Loucy (cell line): ENCODE measurements at regions not wholly inside any gene's neighbourhood (a gene's known extent, or its start where the extent isn't known, plus 50 kb on each side); places are given as distances from the start of the nearest gene placed in this dataset.

Experiments used
- CTCF ChIP-seq: fragments of 200-600 bp; sonication (generic); conservative IDR thresholded peaks from 2 replicates; pipeline ENCODE4 v1.5.1; 2014; ENCODE audit warnings: mild to moderate bottlenecking, antibody characterized with exemption, low read length
- EZH2phosphoT487 ChIP-seq: fragments of 200-600 bp; IDR thresholded peaks from 2 replicates; pipeline ENCODE4 v1.6.1; 2018; ENCODE audit warnings: antibody characterized with exemption, mild to moderate bottlenecking, moderate library complexity, borderline replicate concordance

GRCh38 chr12:24489939-24490338 is 459.0 kb downstream of the BCAT1 start:
- TF ChIP-seq CTCF, result no peak
- no peak for TF ChIP-seq EZH2phosphoT487
